SKM-1 treated with dmso at 0.1 percent for 144 hours (cell line): ENCODE measurements at regions not wholly inside any gene's neighbourhood (a gene's known extent, or its start where the extent isn't known, plus 50 kb on each side); places are given as distances from the start of the nearest gene placed in this dataset.
"Not testable (repeated sequence)": the region's sequence is repeated elsewhere in the genome, so short reads cannot be mapped to it uniquely, and the experiment has no call there.

Source experiments
- DNase-seq: peaks from one replicate; lab custom pipeline; 2025; ENCODE audit not compliant: unreplicated experiment; lab: John Stamatoyannopoulos, UW

DNA sequence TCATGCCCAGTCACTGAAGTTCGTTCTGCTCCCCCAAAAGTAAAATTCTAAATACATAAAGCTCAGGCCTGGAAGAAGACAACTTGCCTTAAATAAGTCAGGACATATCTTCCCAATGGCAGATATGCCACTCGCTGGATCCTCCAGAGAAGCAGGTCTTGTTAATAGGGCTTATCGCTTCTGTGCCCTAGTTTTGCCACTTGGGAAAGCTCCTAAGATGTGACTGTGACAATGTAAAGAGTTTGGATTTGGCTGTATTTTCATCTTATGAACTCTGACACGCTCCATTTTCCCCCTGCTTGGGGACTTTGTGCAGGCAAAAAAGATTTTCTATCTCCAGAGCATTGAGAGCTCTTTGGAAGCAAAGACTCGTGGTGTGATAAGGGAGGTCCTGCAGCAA, 279.9 kb downstream of the WDR11 start:
- DNase-seq, result no peak

DNA sequence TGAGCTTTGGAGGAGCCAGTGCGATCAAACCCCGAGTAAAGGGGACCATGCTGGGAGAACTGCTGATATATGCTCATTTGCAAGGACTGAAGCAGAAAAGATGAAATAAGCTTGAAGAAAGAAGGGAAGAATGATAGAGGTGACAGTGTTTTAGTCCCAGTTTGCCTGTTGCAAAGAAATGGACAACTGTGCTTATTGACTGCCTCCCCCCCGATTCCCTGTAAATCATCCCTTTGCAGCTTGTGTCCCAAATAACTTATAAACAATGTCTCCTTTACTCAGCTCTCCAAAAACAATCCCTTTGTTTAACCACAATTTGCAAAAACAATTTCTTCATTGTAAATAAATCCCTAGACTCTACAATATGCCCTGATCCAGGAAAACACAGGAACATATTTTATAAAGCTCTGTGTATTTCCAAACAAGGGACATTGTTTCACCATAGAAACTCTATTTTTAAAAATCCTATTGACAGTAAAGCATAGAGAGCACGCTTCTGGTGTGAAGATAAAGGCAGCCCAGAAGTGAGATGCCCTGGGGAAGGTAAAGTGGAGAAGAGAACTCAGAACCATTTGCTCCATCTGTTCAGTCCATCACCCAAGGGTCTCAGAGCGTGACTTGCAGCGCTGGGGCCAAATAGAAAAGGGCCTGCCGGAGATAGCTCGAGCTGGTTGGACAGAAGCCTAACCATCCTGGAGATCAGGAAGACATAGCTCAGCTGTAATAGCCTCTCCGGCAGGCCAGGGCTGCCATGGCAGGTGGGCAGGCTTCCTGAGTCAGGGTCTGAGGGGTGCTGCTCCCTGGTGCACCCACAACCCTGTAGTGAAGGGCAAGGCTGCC, 280.5 kb downstream of the WDR11 start:
- no peak for DNase-seq

DNA sequence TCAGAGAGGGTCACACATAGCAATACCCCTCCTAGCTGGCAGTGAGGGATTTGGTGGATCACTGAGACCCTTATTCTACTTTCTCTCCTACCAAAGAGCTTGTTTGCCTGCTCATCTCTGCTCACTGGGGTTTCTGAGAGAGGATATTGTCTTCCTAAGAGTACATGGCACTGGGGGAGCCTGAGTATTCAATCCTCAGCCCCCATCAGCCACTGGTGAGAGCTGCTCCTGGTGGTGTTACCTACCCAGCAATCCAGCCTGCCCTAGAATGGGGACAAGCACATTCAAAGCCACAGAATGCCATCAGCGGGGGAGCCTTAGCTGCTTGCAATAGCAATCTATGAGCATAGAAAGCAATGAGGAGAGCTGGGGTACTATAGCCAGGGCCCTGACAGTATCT, 281.1 kb downstream of the WDR11 start:
- DNase-seq, result no peak

DNA sequence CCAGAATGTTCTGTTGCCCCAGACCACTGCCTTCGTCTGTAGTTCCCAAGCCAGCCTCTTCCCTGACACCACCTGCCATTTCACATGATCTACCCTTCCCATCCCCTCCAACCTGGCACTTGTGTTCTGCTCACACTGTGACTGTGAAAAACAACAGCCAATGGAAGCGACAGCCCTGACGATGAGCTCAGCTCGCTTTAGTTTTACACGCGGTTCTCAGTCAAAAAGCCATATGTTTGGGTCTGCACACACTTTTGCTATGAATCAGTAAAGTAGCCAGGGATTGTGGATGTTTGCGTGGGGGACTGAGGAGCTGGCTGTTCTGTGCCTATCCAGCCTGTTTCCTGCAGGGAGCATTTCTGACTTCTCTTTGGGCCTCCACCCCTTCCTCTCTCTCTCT, 282.7 kb downstream of the WDR11 start:
- no peak for DNase-seq

DNA sequence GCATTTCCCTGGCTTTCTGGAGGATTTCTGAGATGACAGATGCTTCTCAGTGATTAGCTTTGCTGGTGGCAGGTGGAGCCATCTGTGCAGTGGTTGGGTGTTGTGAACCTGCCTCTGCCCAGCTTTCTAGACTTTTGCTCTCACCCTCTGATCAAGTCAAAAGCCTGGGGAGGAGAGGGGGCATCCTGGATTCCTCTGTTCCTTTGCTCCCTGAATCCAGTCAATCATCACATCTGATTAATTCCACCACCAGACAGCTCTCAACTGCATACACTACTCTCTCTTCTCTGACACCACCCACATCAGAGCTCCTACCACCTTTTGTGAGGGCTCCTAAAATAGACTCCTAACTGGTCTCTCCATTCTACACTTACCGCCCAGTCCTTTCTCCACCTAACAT, 283.5 kb downstream of the WDR11 start:
- no peak for DNase-seq

DNA sequence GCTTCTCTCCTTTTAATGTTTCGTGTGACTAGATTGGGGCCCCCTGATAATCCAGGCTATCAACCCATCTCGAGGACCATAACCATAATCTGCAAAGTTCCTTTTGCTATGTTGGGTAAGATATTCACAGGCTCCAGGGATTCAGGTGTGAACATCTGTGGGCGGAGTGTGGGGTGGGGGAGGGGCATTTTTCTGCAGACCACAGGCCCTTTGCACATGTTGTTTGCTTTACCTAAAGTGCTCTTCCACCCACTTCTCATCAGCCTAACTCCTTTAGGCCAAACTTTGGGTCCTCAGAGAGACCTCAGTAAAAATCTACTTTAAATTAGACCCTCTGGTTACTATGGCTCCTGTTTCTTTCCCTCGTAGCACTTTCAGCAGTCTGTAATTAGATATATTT, 284.4 kb downstream of the WDR11 start:
- DNase-seq, result no peak

DNA sequence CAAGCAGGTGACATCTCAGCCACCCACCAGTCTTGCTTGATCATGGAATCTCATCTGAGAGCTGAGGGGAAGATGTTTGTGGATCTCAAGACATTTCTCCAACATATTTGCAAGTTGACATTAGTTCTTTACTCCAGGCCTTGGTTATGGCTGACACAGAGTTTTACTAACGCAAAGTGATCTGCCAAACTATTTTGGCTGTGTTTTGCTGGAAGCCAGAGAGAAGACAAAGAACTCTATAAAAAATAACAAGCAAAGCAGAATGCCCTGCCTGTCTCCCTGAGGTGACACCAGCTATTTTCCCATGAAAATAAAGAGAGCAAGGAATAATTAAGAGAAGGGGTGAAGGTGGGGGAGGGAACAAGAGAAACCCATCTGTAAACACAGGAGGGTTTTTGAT, 286.4 kb downstream of the WDR11 start:
- no peak for DNase-seq

DNA sequence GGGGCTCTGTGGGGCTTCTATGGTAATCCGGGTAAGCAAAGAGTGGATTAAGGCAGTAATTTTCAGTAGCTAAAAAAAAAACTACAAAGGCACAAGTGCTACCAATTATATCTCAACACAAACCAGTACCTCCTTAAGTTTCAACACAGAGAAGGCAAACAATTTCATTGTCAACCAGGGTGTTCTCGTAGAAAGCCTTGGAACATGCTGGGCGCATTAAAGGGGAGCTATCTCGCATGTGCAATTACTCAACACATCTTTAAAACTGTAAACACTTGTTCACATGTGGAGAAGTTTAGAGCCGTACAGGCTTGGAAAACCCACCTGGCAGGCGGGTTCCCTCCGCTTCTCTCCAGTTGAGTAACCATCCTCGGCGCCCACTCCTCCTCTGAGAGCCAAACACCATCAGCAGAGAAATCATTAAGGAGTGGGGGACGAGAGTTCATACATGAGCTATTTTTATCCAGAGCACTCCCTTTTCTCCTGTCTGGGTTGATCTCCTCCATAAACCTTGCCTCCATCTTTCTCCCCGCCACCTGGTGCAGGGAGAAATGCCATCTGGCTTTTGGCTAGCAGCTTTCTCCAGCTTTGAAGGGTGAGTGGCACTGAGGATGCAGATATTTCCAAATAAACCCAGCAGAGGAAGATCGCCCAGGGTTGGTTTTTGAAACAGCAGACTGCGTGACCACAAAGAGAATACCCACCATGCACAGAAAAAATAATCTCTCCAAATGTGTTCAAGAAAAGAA, 287.1 kb downstream of the WDR11 start:
- no peak for DNase-seq

DNA sequence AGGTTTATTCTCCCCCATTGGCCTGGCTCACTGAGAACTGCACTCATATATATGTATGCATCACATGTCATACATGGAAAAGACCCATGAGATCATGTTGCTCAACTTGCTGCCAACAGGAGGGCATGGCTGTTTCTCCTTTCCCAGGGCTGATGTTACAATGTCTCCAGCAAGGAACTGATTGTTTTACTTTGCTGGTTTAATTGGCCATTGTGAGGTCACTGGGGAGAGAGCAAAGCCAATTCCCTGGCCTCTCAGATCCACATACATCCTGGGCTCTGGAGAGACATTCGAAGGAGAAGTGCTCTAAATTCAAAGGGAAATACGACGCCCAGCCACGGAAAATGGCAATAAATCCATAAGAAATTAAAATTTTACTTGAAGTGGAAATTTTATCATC, 287.8 kb downstream of the WDR11 start:
- no peak for DNase-seq

DNA sequence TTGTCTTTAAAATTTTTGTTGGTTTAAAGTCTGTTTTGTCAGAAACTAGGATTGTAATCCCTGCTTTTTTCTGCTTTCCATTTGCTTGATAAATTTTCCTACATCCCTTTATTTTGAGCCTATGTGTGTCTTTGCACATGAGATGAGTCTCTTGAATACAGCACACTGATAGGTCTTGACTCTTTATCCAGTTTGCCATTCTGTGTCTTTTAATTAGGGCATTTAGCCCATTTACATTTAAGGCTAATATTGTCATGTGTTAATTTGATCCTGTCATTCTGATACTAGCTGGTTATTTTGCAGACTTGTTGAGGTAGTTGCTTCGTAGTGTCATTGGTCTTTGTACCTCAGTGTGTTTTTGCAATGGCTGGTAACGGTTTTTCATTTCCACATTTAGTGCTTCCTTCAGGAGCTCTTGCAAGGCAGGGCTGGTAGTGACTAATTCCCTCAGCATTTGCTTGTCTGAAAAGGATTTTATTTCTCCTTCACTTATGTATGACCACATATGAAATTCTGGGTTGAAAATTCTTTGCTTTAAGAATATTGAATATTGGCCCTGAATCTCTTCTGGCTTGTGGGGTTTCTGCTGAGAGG, 294.7 kb downstream of the WDR11 start:
- not testable (repeated sequence) for DNase-seq

DNA sequence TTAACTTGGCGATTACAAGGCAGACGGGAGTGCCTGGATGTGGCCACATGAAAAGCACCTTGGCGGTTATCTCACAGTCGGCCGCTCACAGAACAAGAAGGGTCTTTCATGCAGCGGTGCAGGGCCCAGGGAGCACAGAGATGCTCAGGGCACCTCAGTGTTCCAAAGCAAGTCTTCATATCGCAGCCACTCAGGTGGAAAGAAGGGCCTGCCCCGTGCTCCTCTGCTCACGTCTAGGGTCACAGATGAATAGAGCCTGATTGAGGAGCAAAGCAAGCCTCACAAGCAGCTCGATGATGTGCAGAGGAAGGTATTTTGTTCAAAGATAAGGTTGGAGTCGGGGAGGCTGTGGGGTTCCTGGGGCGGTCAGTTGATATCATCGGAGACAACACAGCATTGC, 297.8 kb downstream of the WDR11 start:
- no peak for DNase-seq

DNA sequence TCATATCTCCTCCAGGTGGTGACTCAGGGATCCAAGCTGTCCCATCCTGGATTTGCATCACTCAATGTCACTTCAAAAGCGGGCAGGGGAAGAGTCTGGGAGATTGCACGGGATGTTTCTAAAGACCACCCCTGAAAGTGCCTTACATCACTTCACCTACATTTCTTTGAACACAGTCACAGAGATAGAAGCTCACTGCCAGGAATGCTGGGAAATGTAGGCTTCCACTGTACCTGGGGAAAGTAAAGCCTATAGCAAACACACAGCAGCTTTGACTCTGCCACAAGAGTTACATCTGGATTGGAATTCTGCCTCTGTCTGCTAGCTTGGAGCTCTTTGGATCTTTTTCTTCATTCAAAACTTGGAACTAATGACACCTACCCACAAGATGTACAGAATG, 300.9 kb downstream of the WDR11 start:
- DNase-seq, result no peak

DNA sequence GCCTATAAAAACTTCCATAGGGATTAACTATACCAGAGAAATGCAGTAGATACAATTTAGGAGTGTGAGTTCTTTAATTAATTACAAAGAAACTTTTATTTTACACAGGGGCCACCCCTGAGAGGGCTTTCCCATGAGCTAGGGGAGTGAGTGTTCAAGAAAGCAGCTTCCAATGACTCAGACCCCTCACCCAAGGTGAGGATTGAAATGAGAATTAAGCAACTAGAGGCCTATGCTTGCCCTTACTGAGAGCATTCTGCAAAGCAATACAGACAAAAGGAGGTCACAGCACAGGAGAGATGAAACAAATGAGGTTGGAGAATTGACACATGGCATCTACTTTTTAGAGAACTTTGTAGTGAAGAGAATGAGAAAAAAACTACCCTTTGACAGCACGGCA, 301.8 kb downstream of the WDR11 start:
- no peak for DNase-seq

DNA sequence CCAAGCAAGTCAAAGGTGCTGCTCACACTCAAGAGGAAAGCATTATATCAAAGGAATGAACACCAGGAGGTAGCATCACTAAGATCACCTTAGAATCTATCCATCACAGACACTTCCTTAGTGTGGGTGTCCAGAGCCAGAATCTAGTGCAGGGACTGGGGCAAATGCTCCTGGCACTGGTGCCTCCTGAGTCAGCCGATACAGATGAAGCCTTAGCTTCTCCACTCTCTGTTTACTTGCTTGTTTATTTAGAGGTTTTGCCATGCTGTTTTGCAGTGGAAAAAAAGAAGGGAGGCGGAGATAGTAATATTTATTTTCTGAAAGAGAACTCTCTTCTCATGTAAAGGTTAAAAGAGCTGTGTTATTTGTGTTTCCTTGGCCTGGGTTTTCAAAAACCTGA, 303.1 kb downstream of the WDR11 start:
- no peak for DNase-seq

DNA sequence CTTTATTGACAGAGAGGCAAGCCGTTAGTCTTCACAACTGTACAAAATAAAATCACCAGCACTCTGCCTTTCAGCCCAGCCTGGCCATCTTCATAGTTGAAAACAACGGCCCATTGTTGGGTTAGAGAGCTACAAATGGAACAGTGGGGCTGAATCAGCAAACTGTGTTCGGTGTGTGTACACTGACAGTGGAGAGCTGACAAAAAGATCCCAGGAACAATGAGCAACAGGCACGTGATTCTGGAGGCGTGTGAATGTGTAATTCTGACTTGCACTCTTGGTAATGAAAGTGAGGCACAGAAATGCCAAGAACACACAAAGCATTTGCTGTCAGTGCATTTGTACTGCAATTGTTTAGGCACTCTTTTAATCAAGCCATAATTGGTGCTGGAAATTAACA, 303.7 kb downstream of the WDR11 start:
- DNase-seq, result no peak

DNA sequence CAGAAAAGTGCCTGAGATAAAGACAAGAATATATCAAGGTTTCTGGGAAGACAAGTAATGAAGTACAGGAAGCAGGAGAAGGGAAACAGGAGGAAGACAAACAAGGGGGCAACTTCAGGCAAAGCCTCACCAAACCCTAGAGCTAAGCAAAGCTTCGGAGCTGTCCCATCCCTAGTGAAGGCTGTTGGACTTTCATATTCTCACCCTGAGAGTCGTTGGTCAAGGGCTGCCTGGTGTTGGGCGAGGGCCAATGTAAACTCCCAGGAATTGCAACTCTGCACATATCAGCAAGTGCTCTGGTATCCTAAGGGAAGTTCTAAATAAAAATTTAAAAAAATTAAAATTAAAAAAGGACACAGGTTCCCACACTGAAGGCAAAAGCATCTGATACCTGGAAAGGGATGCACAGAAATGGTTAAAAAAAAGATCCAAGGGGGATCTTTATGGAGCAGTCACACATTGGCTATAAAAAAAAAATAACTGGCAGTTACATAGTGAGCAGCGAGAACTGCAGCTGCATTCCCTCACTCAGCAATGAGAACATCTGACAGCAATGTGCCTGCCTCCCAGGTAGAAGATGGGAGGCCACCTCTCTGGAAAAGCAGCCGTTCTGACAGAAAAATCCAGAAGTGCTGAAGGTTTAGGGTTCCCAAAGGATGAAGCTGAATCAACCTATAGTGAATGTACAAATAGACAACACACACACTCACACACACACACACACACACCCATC, 304.7 kb downstream of the WDR11 start:
- DNase-seq, result no peak

DNA sequence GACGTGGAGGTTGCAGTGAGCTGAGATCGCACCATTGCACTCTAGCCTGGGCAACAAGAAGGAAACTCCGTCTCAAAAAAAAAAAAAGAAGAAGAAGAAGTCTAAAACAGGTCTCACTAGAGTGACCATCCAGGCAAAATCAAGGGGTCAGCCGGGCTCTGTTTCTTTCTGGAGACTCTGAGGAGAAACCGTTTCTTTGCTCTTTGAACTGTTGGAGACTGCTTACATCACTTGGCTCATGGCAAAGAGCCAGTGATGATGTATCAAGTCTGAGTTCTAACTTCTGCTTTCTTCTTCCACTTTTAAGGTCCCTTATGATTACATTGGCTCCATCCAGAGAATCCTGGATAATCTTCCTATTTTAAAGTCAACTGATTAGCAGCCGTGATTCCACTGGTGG, 306.8 kb downstream of the WDR11 start:
- DNase-seq, result peak; percentile 92

DNA sequence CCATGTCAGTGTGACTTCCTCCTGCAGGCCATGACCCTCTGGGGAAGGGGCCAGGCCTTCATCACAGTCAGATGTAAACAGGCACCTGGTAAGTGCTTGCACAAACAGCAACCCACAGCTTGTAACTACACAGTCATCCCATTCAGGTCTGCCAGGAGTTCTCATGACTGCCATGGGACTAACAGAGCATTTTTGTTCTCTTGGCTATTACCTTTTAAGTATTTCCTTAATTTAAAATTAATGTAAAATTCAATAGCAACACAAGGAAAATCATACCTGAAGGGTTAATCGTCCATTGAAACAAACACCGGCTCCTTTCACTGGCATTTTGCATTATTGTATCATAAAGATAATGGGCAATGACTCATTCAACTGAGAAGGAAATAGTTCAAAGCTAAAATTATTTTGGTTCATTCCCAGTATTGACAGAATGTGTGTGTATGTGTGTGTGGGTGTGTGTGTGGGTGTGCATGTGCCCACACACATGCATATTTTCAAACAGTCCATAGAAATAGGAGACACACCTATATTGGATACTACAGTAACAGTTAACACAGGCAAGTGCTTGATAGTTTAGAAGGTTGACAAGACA, 307.9 kb downstream of the WDR11 start:
- no peak for DNase-seq

DNA sequence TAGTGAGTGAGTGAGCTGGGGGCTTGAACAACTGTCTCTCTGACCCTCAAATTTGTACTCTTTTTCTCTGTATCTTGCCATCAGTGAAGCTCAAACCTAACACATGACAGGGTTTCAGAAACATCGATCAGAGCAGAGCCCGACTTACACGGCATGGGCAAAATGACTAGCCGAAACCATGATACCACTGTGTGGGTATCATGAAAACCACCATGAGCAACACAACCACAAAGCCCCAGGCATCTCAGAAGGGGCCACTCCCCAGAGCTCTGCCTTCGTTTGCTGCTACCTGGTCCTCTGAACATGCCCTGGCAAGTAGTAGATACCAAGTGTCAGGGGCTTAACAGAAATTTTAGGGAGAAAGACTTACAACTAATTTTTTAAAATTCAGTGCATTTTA, 308.5 kb downstream of the WDR11 start:
- no peak for DNase-seq

DNA sequence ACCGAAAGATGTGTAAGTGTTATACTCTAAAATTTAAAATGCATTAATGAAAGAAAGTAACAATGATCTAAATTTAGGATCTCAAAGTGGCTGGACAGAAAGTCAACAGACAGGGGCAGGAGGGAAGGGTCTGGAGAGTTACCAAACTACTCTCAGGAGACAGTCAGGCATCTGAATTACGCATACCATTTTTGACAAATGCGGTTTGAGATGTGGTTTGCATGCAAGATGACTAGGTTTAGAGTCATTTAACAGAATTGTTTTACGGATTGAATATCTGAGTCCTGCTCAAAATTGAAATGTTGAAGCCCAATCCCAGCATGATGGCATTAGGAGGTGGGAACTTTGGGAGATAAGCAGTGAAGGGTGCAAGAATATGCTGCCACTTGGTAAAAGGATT, 314.1 kb downstream of the WDR11 start:
- no peak for DNase-seq
